ENCODE measurements at regions not wholly inside any gene's neighbourhood (a gene's known extent, or its start where the extent isn't known, plus 50 kb on each side); places are given as distances from the start of the nearest gene placed in this dataset.
A peak's percentile ranks its signal among the peaks of the same experiment; 100 is the strongest.

DNA sequence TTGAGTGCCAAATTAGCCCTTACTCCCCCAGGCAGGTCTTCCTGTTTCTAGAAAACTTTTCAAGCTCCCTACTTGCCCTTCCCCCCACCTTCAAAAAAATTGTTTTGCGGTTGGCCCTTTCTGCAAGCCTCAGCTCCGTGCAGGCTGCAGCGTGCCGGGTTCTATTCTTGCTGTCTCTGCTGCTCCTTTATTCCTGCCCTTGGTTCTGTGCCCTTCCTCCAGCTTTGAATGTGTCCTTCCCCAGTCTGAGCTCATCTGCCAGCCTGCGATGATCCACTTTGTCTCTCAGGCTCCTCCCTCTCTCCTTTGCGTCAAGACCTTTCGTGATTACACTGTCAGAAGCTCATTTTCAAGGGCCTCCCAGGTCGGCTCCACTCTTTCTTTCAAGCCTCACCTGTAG, 98.6 kb downstream of the IRF2BPL start:
- DNase-seq: peak; percentile 82

DNA sequence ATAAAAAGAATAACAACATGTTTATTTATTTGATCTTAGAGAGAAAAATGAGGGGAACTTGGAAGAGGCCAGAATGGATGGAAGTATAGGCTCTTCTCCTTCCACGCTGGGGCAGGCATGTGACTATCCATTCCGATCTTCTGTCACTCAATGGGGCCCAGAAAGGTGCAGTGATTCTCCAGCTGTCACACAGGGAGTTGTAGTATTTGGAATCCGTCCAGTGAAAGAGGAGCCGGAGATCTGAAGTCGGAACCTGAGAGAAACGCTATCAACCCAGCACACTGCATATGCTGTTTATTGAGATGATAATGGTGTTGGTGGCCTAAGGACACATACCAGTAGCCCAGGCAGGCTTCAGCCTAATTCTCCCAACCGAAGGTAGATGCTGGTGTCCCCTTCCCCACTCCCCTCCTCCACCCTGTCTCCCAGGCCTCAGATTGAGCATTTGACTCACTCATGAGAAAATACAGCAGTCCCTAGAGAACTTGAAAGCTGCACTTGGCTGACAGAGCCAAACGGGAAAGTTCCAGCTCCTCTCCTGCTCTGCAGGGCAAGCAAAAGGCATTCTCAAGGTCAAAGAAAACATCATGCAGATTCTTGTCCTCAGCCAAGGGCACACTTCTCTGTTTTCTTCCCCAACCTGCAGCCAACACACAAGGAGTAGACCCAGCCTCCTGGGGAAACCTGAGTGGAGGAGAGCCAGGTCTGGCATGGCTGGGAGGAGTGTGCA, 100.4 kb downstream of the IRF2BPL start:
- no peaks in the 10 kb centered on the region for H3K27me3 ChIP-seq
- no peaks in the 10 kb centered on the region for H3K9me3 ChIP-seq
- no peak for TF ChIP-seq POLR2AphosphoS5 (IDR thresholded peaks at IDR 0.05)
- TF ChIP-seq EP300 (IDR thresholded peaks at IDR 0.05): no peak
- TF ChIP-seq POLR2A (IDR thresholded peaks at IDR 0.05): no peak
- TF ChIP-seq, protein P1, sequence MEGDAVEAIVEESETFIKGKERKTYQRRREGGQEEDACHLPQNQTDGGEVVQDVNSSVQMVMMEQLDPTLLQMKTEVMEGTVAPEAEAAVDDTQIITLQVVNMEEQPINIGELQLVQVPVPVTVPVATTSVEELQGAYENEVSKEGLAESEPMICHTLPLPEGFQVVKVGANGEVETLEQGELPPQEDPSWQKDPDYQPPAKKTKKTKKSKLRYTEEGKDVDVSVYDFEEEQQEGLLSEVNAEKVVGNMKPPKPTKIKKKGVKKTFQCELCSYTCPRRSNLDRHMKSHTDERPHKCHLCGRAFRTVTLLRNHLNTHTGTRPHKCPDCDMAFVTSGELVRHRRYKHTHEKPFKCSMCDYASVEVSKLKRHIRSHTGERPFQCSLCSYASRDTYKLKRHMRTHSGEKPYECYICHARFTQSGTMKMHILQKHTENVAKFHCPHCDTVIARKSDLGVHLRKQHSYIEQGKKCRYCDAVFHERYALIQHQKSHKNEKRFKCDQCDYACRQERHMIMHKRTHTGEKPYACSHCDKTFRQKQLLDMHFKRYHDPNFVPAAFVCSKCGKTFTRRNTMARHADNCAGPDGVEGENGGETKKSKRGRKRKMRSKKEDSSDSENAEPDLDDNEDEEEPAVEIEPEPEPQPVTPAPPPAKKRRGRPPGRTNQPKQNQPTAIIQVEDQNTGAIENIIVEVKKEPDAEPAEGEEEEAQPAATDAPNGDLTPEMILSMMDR (IDR thresholded peaks at IDR 0.05): no peak
- WGBS, 2 donors: 87 to 88% methylated on average over 8 of the region's 8 CpGs
- DNase-seq: no peak
- intact Hi-C loops (cut with DNase I): no loop called here
- peaks cover 0 to 15% (median 11%) of the 10 kb centered on the region in 4 donors for H3K4me1 ChIP-seq
- H3K4me3 ChIP-seq: no peak overlapping the region
- H3K36me3 ChIP-seq: no peaks in the 10 kb centered on the region
- no peak overlapping the region for H3K27ac ChIP-seq

More for the DNA sequence above, 98.6 kb downstream of the IRF2BPL start:
- Histone ChIP-seq H3K9me3 (no peaks in the 10 kb centered on the region), H3K36me3 (no peaks in the 10 kb centered on the region), H3K4me1 (peaks cover 0 to 15% (median 11%) of the 10 kb centered on the region in 4 donors), H3K27ac (no peak overlapping the region), H3K4me3 (no peak overlapping the region), H3K27me3 (no peaks in the 10 kb centered on the region)
- WGBS, 2 donors: 49 to 76% methylated on average over 8 of the region's 8 CpGs
- TF ChIP-seq POLR2AphosphoS5 (IDR thresholded peaks at IDR 0.05) (peak in 1 of 4 donors; percentile 62), POLR2A (IDR thresholded peaks at IDR 0.05) (no peak), EP300 (IDR thresholded peaks at IDR 0.05) (no peak)
- intact Hi-C loops (cut with DNase I): no loop called here

DNA sequence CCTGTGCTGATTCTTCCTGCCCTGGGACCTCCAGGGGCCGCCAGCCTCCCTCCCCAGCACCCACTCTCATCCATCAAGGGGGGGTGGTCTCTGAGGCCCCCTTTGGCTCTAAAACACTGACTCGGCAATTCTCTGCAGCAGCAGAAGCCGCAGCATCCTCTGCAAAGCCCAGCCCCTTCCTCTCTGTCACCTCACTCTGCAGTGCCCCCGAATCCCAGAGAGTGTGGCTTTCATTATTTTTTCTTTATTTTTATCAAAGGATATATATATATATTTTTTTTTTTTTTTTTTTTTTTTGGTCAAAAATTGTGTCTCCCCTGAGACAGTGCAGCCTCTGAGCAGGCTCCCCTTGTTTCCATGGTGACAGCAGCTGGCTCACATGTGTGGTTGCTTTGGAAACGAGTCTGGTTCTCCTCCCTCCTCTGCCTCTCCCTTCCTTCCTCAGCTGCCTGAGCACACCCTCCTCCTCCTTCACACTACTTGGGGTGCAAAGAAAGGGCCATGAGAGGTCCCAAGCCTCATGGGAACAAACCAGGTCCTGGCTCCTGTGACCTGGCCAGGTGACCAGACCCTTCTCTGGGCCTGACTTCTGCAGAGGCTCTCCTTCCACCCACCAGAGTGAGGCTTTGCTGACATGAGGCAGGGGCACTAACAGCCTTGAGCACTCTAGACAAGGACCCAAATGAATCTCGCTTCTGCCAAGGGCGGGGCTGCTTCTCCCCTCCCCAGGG, 100.5 kb downstream of the LRRC74A start:
- WGBS, 2 donors: 46 to 68% methylated on average over 7 of the region's 7 CpGs
- Histone ChIP-seq H3K27me3 (no peaks in the 10 kb centered on the region), H3K9me3 (no peaks in the 10 kb centered on the region), H3K27ac (no peak overlapping the region), H3K4me3 (no peak overlapping the region), H3K36me3 (no peaks in the 10 kb centered on the region), H3K4me1 (peaks cover 0 to 15% (median 11%) of the 10 kb centered on the region in 4 donors)
- intact Hi-C loops (cut with DNase I): no loop called here
- TF ChIP-seq POLR2AphosphoS5 (IDR thresholded peaks at IDR 0.05): no peak
- TF ChIP-seq, protein P1 (IDR thresholded peaks at IDR 0.05): no peak
- no peak for TF ChIP-seq POLR2A (IDR thresholded peaks at IDR 0.05)
- no peak for TF ChIP-seq EP300 (IDR thresholded peaks at IDR 0.05)
- peak; percentile 85 for DNase-seq

DNA sequence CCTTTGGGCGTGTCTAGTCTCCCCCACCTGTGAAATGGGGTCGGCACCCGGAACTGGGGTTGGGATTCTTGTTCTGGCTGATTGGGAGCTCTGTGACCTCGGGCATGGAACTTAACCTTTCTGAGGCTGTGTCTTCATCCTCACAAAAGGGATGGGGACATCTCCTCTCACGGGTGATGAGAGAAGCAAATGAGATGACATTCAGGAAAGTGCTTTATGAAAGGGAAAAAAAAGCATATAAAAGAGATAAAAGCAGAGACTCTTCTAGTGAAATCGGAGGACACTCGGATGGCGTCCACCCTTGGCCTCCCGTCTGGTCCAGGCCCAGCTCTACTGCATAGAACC, 98.9 kb downstream of the LRRC74A start:
- H3K4me3 ChIP-seq: no peak overlapping the region
- no peak overlapping the region for H3K27ac ChIP-seq
- H3K36me3 ChIP-seq: no peaks in the 10 kb centered on the region
- peaks cover 0 to 24% (median 20%) of the 10 kb centered on the region in 4 donors for H3K4me1 ChIP-seq
- no peak for DNase-seq
- intact Hi-C loops (cut with DNase I): no loop called here
- no peaks in the 10 kb centered on the region for H3K27me3 ChIP-seq
- no peaks in the 10 kb centered on the region for H3K9me3 ChIP-seq
- TF ChIP-seq, protein P1 (IDR thresholded peaks at IDR 0.05): no peak
- no peak for TF ChIP-seq EP300 (IDR thresholded peaks at IDR 0.05)
- no peak for TF ChIP-seq POLR2AphosphoS5 (IDR thresholded peaks at IDR 0.05)
- TF ChIP-seq POLR2A (IDR thresholded peaks at IDR 0.05): no peak
- WGBS, 2 donors: 76 to 88% methylated on average over 9 of the region's 9 CpGs

DNA sequence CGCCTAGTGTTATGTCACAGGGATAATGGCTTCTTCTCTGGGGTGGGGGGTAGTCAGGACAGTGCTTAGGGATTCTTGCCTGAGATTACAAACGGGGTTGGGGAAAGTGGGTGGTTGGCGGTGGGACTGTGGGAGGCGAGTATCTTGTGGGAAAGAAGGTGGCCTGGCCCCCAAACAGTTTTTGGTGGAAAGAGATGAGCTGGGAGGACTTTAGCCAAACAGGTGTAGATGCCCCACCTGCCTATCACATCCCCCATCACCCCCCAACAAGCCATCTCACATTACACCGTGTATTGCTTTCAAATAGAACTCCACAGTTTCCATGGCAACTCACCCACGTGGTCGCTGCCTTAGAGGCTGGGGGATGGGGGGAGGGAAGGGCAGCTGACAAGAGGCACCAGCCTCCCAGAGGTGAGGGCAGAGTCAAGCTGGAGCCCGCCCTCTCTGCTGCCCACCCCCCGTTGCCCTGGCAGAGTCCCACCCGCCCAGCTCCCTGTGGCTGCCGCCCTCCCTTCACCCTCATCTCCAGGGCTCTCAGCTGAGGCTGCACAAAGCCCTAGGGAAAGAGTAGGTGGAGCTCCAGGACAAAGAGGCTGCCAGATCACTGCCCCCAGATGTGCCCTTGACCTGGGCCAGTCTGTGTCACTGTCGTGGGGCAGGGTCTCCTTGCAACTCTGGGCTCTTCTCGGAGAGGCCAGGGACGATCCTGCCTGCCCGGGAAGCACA, 98.3 kb downstream of the LRRC74A start:
- 54 to 61% methylated on average over 15 of the region's 15 CpGs for WGBS, 2 donors

More for the DNA sequence above, 98.3 kb downstream of the LRRC74A start:
- Histone ChIP-seq H3K4me3 (no peak overlapping the region), H3K27me3 (no peaks in the 10 kb centered on the region), H3K9me3 (no peaks in the 10 kb centered on the region), H3K4me1 (peaks cover 0 to 30% (median 25%) of the 10 kb centered on the region in 4 donors), H3K27ac (no peak overlapping the region), H3K36me3 (no peaks in the 10 kb centered on the region)
- no peak for DNase-seq
- intact Hi-C loops (cut with DNase I): no loop called here
- TF ChIP-seq POLR2A (IDR thresholded peaks at IDR 0.05): no peak
- TF ChIP-seq, protein P1 (IDR thresholded peaks at IDR 0.05): no peak
- TF ChIP-seq EP300 (IDR thresholded peaks at IDR 0.05): no peak
- TF ChIP-seq POLR2AphosphoS5 (IDR thresholded peaks at IDR 0.05): no peak
